GM19467 (cell line): ENCODE measurements at regions not wholly inside any gene's neighbourhood (a gene's known extent, or its start where the extent isn't known, plus 50 kb on each side); places are given as distances from the start of the nearest gene placed in this dataset.
"Not testable (repeated sequence)": the region's sequence is repeated elsewhere in the genome, so short reads cannot be mapped to it uniquely, and the experiment has no call there.

Source experiments
- ATAC-seq: cut with Tn5 transposase; IDR thresholded peaks from one replicate; pipeline ENCODE4 v1.9.1; 2021; ENCODE audit warnings: mild to moderate bottlenecking, moderate library complexity; ENCODE audit not compliant: unreplicated experiment

DNA sequence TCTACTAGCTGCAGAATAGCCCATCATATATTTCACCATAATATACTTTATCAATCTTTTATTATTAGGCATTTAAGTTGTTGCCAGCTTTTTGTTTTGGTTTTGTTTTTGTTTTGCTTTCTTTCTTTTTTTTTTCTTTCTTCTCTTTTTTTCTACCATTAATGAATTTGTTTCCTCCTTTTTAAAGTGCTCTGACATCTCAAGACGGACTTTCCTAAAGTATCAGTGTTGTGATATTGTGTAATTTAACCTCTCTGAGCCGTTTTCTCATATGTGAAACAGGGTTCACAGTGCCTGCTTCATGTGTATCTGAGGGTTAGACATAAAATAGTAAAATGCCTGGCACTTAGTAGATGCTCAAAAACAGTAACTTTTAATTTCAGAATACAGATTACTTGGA lies 109.5 kb upstream of the IL12A start:
- ATAC-seq, result no peak

DNA sequence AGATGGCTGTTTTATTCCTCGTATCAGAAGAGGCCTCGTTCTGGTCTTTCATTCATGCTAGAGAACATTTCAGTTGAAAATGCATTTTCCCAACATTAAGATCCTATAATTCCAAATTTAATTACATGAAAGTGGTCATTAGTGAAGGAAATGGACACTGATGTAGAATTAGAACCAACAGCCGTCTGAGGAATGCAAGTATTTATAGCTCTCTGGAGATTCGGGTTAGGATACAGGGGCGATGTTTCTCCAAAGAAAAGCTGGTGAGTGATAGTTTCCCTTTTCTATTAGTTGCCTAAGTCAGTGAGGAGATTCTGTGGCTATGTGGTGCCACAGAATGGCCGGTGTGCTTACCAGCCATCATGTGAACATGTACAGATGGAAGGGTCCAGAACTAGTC lies 109.0 kb upstream of the IL12A start:
- no peak for ATAC-seq

DNA sequence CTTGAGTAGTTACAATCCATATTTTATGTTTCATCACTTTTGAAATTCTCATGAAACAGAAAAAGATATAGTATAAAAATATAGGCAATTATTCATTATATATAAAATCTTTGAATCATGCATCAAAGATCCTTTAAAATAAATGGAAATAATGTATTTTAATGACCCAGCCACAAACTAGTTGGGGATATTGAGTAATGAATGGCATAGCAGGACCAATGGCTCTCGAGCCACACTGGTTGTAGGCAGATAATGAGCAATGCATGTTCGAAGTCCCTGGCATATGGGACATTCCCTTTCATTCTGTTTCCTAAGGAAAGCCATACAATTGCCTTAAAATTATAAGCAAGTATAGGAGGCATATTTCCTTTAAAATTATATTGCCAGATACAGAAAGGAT lies 107.4 kb upstream of the IL12A start:
- no peak for ATAC-seq

- no peak for ATAC-seq
Measured at GRCh38 chr3:159881828-159882309, 106.8 kb upstream of the IL12A start.

DNA sequence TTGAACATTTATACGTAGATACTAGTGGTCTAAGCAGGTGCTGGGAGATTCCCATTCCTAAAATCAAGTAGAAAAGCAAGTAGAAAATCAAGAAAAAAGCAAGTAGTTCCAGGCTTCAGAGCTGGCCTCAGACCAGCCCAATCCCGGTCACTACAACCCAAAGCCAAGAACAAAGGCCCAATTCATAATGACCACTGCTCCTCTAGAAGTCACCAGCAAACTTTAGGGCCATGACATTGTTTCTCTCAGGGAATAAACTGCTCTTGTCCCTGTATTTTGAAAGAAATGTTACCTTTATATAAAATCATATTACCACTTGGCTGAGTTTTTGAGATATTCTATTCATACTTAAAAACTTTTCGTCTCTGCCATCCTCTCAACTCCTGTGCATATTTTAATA lies 106.3 kb upstream of the IL12A start:
- no peak for ATAC-seq

GRCh38 chr3:159882790-159883779 lies 105.5 kb upstream of the IL12A start:
- ATAC-seq, result no peak

DNA sequence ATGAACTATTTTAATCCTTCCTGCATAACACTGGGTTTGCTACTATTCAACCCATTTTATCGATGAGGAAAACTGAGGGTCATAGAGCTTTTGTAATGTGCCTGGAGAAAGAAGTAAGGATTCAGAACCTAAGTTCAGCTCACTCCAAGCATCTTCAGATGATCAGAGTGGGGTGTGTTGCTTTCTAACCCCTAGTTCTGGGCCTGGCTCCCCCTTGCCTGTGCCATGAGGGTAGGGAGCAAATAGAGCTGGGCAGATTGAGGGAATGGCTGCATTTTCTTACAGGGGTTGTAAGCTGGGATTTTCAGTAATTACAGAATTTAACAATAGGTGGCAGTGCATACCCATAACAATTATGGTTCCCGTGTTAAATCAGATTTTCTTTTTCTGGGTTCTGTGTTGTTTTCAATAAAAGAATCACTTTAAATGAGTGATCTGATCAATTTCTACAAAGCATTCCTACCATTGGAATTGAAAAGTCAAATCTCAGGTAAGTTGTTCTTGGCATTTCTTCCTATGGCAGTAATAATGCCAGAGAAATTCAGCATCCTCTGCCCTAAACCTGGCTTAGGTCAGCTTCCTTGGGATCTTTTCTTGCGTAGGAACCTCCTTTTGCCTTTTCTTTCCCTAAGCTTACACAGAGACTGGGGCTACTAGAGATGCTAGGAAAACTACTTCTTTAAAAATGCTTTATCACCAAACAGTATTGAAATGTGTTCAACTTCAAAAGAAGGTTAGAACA lies 103.8 kb upstream of the IL12A start:
- ATAC-seq, result no peak

- ATAC-seq, result no peak
Measured at GRCh38 chr3:159886050-159886449, 102.6 kb upstream of the IL12A start.

DNA sequence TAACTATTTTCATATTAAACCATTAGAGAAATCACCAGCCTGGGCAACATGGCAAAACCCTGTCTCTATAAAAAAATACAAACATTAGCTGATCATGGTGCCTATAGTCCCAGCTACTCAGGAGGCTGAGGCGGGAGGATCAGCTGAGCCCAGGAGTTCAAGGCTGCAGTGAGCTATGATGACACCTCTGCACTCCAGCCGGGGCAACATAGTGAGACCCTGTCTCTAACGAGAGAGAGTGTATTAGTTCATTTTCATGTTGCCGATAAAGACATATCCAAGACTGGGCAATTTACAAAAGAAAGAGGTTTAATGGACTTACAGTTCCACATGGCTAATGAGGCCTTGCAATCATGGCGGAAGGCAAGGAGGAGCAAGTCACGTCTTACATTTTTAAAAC lies 102.1 kb upstream of the IL12A start:
- not testable (repeated sequence) for ATAC-seq

- ATAC-seq, result no peak
Measured at GRCh38 chr3:159887168-159887567, 101.5 kb upstream of the IL12A start.

DNA sequence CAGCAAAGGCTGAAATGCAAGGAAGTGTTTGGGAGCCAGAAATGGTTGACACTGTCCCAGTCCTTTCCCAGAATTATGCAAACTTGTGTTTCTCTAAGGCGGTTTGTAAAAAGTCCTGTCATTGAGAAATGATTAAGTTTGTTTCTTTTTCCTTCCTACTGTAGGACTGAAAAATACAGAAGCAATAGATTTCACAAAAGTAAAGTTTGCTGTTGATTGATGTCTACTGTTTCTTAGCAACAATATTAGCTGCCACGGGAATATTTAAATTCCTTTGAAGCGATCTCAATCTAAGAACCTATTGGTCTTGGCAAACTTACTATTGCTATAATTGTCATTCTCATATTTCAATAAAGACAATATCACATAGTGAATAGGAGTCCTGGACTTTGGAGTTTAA lies 100.7 kb upstream of the IL12A start:
- no peak for ATAC-seq

- no peak for ATAC-seq
Measured at GRCh38 chr3:159892171-159892795, 96.4 kb upstream of the IL12A start.

- ATAC-seq, result no peak
Measured at GRCh38 chr3:159892801-159893200, 95.8 kb upstream of the IL12A start.

DNA sequence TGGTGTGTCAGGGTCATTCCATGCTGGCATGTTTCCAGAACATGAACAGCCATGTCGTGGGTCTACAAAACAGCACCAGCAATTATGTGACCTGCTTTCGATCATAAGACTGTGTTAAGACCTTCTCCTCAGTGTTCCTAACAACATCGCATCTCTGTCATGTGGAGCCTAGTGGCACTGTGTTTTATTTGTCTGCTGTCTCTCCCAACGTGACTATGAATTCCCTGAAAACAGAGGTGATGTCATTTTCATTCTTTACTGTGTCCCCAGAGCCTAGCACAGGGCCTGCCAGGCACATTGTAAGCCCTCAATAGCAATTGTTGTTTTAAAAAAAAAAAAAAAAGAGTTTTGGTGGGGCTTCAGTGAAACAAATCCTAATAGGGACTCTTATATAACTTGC lies 94.2 kb upstream of the IL12A start:
- ATAC-seq, result no peak

- no peak for ATAC-seq
Measured at GRCh38 chr3:159895430-159895829, 93.2 kb upstream of the IL12A start.

DNA sequence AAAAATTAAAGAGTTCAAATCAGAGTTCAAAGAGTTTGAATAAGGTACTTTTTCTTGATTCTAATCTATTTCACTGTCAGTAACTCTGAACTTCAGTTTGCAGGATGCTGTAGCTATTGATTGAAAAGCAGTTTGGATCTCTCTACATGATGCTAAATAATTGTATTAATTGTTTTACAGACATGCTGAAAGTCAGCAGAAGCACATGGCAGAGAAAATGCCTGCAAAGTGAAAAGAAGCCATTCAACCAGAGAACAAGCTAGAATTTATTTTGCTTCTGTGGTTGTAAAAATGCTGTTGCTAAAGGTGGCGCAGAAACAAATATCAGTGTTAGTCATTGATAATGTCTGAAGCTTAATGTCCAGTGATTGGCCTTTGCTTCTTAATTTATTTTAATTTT lies 92.1 kb upstream of the IL12A start:
- ATAC-seq, result no peak

GRCh38 chr3:159897331-159898075 lies 91.1 kb upstream of the IL12A start:
- no peak for ATAC-seq

GRCh38 chr3:159898147-159898546 lies 90.5 kb upstream of the IL12A start:
- no peak for ATAC-seq

DNA sequence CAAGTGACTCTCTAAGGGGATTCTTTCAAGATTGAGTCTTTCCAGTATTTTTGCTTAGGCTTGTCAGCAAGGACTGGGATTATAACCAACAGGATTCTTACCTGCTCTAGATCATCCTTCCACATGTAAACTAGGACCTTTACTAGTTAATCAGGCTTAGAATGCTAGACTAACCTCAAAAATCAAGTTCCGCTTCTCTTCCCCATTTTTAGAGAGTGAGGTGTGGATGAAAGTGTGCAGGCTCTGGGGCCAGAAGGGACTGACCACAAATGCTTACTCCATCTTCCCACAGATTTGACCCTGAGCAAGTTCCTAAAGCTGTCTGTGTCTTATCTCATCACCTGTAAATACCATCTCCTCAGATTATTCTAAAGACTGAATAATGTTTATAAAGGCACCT lies 89.5 kb upstream of the IL12A start:
- no peak for ATAC-seq

GRCh38 chr3:159902546-159903314 lies 85.9 kb upstream of the IL12A start:
- peak; percentile 65 for ATAC-seq
